Psoas muscle (tissue), 7 donors: ENCODE measurements at regions not wholly inside any gene's neighbourhood (a gene's known extent, or its start where the extent isn't known, plus 50 kb on each side); places are given as distances from the start of the nearest gene placed in this dataset.

ENCODE experiments used
- ATAC-seq, 4 donors: fragments of 200-7000 bp; cut with Tn5 transposase; one replicate each; pipeline ENCODE4 v1.9.1; 2020; ENCODE audit warnings: moderate library complexity in 3 of 4, mild to moderate bottlenecking in 2 of 4
- DNase-seq, 2 donors: peaks; one replicate each; pipeline ENCODE4 v3.0.0-alpha.2; 2020
- H3K27ac ChIP-seq: fragments of 200-600 bp; one replicate; pipeline ENCODE4 v1.8.0; 2022
- H3K27me3 ChIP-seq, 3 donors: fragments of 200-600 bp in 1 of 3; one replicate each; pipeline versions ENCODE4 v1.6.1 to v1.8.0; 2013 to 2022; ENCODE audit warnings: low read length in 2 of 3, mild to moderate bottlenecking in 2 of 3, moderate library complexity in 1 of 3; ENCODE audit not compliant: insufficient read depth in 3 of 3
- H3K36me3 ChIP-seq, 2 donors: fragments of 200-600 bp in 1 of 2; one replicate each; pipeline versions ENCODE4 v1.6.1 to v1.8.0; 2013 to 2022; ENCODE audit warnings: low read depth in 1 of 2, mild to moderate bottlenecking in 1 of 2, moderate library complexity in 1 of 2; ENCODE audit not compliant: insufficient read depth in 1 of 2
- H3K4me1 ChIP-seq: fragments of 200-600 bp; one replicate; pipeline ENCODE4 v1.8.0; 2022
- H3K4me3 ChIP-seq: fragments of 200-600 bp; one replicate; pipeline ENCODE4 v1.8.0; 2022; ENCODE audit warnings: mild to moderate bottlenecking
- H3K9me3 ChIP-seq: fragments of 200-600 bp; one replicate; pipeline ENCODE4 v1.8.0; 2022
- CTCF ChIP-seq: fragments of 200-600 bp; IDR thresholded peaks from one replicate; pipeline ENCODE4 v1.8.0; 2022; ENCODE audit warnings: antibody characterized with exemption
- WGBS, 3 donors: extraction: QIAGEN DNeasy Blood & Tissue Kit; methylation state at CpG; one replicate each; pipeline versions ENCODE4 v1.1.6 to v1.1.7; 2013; 5-methylcytosine and 5-hydroxymethylcytosine counted together
- intact Hi-C, 2 donors: fragments of 100-400 bp; cut with DNase I; formaldehyde crosslinking; loops; one replicate each; pipeline versions ENCODE4 v1.11.0 to v1.14.2; 2022
- donor health status: healthy with polysubstance abuse.
- donor health status: DM: no; HTN: no; CAD: no; lungs with moderate emphysema.
- donor health status: Bipolar disorder and iron deficiency.
- donor health status: healthy.
- donor health status: DM: yes; HTN: yes; CAD: no.
- donor health status: DM: no; HTN: no; CAD: no.
- donor health status: DM: yes; HTN: yes; CAD: no.

- DNase-seq, result no peak
- Histone ChIP-seq H3K9me3 (no peaks in the 10 kb centered on the region), H3K27ac (no peak overlapping the region), H3K4me3 (no peak overlapping the region), H3K27me3 (no peaks in the 10 kb centered on the region), H3K36me3 (no peaks in the 10 kb centered on the region), H3K4me1 (no peaks in the 10 kb centered on the region)
- TF ChIP-seq CTCF, result no peak
- ATAC-seq, result no peak
- WGBS, 3 donors, result 9 to 13% (median 9%) methylated on average over 3 of the region's 3 CpGs
- intact Hi-C loops, result no loop called here
Observed at GRCh38 chr4:18518098-18518497, 496.5 kb upstream of the LCORL start.

- Histone ChIP-seq H3K4me3 (no peak overlapping the region), H3K27me3 (no peaks in the 10 kb centered on the region), H3K4me1 (no peaks in the 10 kb centered on the region), H3K27ac (no peak overlapping the region), H3K9me3 (no peaks in the 10 kb centered on the region), H3K36me3 (no peaks in the 10 kb centered on the region)
- ATAC-seq, result no peak
- intact Hi-C loops, result no loop called here
- no peak for TF ChIP-seq CTCF
- DNase-seq, result no peak
Observed at GRCh38 chr4:18513861-18514260, 492.3 kb upstream of the LCORL start.

- no peak overlapping the region for H3K4me3 ChIP-seq
- intact Hi-C loops, result no loop called here
Observed at GRCh38 chr4:18512718-18513117, 491.2 kb upstream of the LCORL start.

GRCh38 chr4:18511727-18512126 lies 490.2 kb upstream of the LCORL start:
- DNase-seq (no peak), ATAC-seq (no peak)
- no peaks in the 10 kb centered on the region for H3K4me1 ChIP-seq
- H3K27ac ChIP-seq, result no peak overlapping the region
- H3K36me3 ChIP-seq, result no peaks in the 10 kb centered on the region
- H3K27me3 ChIP-seq, result no peaks in the 10 kb centered on the region
- intact Hi-C loops, result no loop called here
- TF ChIP-seq CTCF, result no peak
- H3K4me3 ChIP-seq, result no peak overlapping the region
- H3K9me3 ChIP-seq, result no peaks in the 10 kb centered on the region

More at GRCh38 chr4:18512718-18513117, 491.2 kb upstream of the LCORL start:
- DNase-seq (no peak), ATAC-seq (no peak)
- Histone ChIP-seq H3K4me1 (no peaks in the 10 kb centered on the region), H3K9me3 (no peaks in the 10 kb centered on the region), H3K27me3 (no peaks in the 10 kb centered on the region), H3K36me3 (no peaks in the 10 kb centered on the region), H3K27ac (no peak overlapping the region)
- no peak for TF ChIP-seq CTCF

- no peaks in the 10 kb centered on the region for H3K36me3 ChIP-seq
- intact Hi-C loops, result no loop called here
- 41 to 49% (median 47%) methylated on average over 2 of the region's 2 CpGs for WGBS, 3 donors
- ATAC-seq, result no peak
- no peaks in the 10 kb centered on the region for H3K4me1 ChIP-seq
- no peak overlapping the region for H3K27ac ChIP-seq
- no peak for DNase-seq
- no peak overlapping the region for H3K4me3 ChIP-seq
- H3K9me3 ChIP-seq, result no peaks in the 10 kb centered on the region
- TF ChIP-seq CTCF, result no peak
- no peaks in the 10 kb centered on the region for H3K27me3 ChIP-seq
Observed at GRCh38 chr4:18508786-18509185, 487.2 kb upstream of the LCORL start.
